GM04503 (cell line): ENCODE measurements at regions not wholly inside any gene's neighbourhood (a gene's known extent, or its start where the extent isn't known, plus 50 kb on each side); places are given as distances from the start of the nearest gene placed in this dataset.
"Not testable (repeated sequence)": the region's sequence is repeated elsewhere in the genome, so short reads cannot be mapped to it uniquely, and the experiment has no call there.

Experiments
- DNase-seq: peaks from one replicate; pipeline ENCODE4 v3.0.0-alpha.2; 2012; ENCODE audit warnings: low read depth

DNA sequence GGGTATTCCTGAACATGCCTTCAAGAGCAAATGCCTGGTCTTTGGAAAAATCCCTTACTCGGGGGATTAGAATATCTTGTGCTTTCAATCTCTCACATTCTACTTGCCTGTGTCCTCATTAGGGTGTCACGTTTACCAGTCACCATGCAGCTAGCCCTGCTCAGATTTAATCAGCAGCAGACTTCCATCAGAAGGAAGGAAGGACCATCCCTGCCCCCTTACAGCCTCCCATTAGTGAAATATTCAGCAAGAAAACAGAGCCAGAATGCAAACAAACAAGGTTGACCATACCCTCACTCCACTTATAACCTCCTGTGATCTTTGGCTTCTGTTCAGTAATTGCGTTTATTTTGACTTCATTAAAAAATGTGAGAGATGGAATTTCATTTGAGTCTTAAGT is 208.6 kb downstream of the CXCL12 start:
- no peak for DNase-seq

DNA sequence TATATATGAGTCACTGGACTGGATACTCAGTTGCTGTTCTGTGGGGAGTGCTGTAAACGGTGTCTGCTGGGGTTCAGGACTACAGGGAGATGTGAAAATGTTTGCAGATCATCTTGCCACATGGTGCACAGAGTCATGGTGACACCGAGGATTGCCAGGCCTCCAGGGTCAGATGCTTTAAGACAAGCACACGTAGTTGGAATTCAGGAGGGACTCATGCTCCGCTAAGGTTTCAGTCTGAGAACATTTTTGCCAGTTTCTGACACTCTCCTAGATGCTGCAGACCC is 211.3 kb downstream of the CXCL12 start:
- no peak for DNase-seq

DNA sequence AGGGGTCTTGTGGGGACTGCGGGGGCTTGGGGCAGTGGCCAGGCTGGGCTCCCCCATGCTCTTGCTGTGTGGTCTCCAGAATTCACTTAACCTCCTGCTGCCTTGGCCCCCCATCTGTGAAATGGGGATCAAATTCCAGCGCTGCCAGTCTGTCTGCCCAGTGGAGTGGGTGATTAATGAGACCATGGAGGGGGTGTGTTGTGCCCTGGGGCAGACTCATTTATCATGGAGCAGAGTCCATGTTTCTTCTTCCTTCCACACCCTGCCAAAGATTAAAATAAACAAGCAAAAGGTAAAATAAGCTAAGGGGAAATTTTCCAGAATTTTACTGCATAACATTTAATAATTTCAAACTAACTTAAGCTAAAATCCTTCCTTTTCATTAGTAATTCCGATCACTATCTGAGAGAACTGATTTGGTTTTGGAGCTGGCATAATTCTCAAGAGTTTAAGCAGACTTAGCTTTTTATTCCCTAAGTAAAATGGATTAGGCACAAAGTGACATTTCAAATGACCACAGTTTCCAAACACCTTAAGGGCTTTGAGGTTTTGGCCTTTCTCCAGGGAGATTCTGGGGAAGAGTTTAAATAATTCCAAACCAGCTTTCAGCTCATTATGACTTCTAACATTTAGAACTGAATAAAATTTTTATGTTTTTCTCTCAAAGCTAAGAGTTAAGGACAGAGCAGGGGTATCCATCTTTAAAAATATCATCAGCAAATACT is 211.9 kb downstream of the CXCL12 start:
- DNase-seq = no peak

DNA sequence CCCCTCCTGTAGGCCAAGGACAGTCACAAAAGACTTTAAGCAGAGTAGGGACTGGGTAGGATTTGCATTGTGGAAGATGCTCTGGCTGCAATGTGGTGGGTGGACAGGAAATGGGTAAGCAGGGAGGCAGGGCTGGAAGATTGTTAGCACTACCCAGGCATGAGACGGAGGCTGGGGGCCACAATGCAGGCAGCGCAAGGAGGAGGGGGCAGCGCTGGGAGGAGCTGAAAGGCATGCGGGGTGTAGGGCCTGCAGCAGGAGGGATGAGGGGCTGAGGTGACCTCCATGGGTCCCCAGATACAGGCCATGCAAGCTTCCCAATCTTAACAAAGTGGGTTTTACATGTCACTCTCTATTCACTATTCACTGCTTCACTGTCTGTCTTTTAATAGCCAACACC is 213.1 kb downstream of the CXCL12 start:
- no peak for DNase-seq

DNA sequence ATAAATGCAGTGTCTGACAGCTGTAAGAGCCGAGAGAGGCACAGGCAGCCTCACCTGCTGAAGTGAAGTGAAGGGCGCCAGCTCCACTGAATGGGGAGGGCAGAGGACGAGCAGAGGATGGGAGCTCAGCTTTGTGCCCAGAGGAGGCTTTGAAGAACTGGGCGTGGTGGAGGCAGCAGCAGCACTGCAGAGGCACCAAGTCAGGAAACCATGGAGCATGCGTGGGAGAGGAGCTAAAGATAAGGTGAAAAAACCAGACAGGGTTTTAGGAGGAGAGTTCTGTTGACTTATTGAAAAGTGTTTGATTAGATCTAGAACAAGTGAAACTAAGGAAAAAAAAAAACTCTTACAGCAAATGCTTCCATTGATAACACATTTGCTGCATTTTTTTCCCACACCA is 216.4 kb downstream of the CXCL12 start:
- DNase-seq = no peak

DNA sequence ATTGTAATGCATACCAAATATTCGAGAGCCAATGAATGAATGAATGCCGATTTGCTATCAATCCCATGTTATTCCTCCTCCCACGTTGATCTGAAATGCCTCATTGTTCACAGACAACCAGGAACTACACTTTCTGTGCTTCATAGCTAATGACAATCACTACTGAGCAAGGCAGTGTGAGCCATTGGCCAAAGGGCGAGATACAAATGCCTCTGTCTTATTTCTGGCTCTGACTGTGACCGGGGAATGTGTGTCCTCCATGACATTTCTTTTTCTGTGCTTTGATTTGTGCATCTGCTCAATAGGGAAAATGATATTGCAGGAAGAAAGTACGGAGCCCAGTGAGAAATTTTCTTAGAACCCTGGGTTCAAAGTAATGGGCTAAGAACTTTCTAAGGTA is 217.1 kb downstream of the CXCL12 start:
- no peak for DNase-seq

DNA sequence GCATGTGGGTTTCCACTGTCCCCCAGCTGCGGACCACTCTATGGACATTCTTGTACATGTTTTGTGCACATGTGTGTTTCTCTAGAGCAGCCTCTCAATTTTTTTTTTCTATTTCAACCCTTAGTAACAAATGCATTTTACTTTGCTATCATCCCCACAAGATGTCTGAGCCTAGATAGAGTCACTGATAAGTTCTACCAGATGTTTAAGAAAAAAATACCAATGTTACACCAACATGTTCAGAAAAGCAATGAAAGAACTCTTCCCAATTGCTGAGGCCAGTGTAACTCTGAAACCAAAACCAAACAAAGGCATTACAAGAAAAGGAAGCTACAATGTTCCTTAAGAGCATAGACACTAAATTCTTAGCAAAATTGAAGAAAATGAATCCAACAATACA is 218.5 kb downstream of the CXCL12 start:
- no peak for DNase-seq

DNA sequence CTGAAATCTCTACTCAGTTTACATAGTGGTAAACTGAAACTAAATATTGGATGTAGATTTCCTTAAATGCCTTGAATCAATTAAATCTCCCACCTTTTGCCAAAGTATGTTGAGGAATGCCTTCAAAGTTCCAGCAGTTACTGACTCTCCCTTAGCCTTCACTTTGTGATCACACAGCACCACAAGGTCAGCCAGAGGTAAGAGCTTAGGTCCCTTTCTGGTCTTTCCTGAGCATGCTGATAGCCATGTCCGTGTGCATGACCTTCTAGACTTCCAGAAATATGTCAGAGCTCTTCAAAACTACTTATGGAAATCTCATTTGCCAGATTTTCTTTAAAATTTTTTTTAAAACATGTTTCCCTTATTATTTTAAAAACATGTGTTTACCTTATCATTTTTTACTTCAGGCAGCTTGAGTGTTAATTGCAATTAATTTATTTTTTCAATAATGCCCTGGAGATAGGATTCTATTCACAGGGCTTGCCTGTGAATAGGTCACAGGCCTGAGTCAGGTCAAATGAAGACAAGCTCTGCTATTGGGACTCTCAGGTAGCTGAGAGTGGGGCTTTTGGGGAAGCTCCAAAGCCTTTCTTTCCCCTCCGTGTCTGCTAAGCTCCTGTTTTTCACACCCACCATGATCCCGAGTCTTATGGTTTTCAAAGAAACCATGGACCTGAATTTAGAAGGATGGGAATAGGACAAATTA is 220.5 kb downstream of the CXCL12 start:
- DNase-seq = no peak

DNA sequence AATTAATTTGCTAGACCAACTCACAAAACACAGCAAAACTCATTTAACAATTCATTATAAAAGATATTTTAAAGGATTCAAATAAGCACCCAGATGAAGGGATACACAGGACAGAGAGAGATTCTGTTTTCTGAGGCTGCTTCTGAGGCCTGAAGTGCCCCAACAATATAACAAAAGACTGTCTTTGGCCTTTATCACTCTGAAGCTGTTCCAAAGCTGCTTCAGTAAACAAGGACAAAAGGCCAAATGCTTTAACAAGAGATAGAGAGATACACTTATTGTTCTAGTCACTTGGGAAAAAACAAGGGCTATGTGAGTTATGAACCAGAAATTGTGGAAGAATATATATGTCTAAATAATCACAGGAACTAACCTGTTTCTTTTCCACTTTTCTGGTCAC is 223.7 kb downstream of the CXCL12 start:
- no peak for DNase-seq

DNA sequence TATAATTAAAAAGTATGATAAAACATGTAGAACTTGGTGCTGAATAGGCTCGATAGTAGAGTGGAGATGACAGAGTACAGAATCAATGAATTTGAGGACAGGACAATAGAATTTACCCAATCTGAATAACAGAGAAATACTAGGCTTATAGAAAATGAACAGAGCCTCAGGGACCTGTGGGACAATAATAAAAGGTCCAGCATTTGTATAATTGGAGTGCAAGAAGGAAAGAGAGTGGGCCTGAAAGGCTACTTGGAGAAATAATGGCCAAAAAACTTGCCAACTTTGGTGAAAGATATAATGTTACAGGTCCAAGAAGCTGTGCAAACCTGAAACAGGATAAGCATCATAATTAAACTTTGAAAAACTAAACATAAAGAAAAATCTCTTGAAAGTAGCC is 227.3 kb downstream of the CXCL12 start:
- DNase-seq = no peak

DNA sequence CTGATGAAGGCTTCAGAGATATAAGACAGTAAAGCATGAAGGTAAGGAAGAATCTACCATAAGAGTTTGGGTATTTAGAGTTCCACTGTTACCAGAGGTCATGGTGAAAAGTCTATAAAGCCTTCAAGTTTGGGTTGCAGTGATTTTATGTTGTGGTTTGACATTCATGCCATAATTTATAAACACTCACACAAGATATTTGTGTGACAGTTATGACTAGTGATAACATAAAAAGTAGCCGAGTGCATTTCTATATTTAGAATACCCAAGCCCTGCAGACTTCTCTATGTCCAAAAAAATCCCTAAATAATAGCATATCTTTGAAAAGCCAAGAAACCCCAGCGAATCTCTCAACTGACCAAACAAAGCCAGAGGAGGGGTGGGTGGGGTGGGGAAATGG is 229.9 kb downstream of the CXCL12 start:
- DNase-seq = no peak

DNA sequence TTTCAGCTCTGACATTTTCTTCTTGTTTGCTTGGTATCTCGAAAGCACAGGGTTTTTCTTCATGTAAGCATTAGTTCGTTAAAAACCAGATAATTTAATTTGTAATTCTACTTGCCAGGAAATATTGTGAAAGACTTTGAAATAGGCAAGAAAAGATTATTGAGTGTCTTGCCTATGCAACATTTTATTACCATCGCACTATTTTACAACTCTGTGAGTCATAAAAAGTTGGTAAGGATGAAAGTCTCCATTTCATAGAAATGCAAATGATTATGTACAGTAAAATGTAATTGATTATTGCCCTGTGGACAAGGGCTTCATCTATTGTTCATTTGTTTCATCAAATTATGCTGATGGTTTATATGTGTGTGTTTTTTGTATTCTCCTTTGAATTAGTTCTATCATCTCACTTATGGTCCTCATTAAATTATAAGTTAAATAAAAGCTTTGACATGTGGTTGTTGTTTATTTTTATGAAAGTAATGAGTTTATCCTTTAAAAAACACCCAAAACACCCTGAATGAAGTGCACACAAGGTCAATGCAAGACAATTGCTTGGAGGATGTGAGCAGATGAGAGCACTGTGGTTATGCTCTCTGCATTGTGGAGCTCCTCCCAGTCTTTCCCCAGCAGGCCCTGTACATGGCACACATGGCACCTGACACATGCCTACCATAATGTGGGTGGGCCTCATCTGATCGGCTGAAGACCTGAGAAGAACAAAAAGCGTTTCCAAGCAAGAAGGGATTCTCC is 230.8 kb downstream of the CXCL12 start:
- DNase-seq = peak; percentile 48

DNA sequence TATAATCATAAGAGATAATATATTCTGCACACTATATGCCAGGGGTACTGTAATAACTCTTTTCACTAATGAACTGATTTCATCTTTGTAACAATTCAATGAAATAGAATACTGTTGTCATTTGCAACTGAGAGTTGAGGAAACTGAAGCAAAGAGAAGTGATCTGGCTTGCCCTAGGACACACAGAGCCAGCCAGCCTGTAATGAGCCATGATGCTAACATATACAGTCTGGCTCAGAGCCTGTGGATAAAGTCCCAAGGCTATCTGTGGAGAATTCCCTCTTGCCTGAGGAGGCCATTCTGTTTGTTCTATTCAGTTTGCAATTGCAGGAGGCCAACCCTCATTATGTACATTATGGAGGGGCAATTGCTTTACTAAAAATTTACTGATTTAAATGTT is 241.3 kb downstream of the CXCL12 start:
- no peak for DNase-seq

DNA sequence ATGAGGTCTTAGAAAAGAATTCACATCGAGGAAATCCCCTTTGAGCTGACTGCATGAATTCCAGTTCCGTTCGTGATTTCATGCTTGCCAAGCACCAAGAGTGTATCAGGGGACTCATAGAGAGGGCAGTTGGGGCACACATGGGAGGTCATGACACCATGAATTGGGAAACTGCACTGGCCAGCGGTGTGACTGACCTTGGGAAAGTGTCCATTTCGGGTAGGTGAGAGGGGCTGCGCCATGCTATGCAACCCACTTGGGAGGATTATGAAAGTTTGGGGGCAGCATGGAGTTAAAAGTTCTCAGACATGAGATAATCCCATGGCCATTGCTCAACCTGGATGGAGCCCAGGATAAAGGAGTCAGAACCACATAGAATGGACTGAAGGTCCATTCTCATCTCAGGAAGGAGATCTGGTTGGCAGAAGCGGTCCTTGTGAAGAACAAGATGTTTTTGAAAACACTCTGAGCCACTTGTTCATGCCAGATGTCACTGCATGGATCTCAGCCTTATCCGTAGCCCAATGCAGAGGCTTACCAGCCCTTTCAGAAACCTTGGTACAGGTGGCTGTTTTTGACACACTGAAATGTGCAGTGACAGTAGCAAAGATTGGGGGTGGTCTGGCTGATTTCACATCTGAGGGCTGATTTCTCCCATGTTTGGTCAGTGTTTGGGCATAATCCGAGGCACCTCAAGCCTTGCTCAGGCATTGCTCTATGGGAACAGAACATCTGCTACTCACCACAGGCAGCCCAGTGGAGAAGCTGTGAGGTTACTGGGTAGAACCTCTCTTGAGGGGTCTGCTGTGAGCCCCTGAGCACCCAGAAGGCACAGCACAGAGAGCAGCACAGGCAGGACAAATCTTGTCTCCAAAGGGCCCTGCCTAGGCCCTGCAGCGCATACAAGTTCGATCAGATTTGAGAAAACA is 252.3 kb downstream of the CXCL12 start:
- no peak for DNase-seq

DNA sequence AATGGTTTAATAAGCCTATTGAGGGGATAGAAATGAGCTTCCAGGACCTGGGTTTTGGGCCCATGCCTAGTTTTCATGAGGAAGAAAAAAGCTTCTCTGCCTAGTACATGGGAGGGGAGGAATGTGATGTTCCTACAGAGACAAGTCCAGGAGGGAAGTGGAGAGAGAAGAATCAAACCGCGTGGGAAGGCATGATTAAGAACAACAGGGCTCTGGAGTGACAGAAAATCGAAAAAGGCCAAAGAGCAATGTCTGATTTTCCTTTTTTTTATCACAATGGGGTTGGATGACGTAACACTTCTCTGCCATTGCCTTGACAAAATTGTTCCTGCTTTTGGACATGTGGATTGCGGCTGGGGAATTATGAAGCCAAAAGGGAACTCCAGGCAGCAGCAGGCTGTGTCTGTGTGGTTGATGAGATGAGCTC is 258.6 kb downstream of the CXCL12 start:
- no peak for DNase-seq

DNA sequence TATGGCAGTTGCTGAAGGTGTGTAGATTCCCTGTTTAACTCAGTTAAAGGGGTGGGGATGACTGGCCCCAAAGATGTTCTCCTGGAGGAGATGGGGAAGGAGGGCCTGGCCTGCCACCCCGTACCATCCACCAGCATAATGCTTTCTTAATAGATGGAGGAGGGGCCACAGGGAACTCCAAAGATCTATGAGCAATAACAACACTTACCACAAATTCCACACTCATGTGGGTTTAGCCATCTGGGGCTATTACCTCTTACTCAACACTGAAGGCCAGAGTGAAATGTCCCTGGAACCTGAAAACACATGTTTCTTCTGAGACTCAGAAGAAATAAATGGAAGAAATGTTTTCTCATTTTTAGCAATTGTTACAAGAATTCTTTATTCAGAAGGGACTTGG is 259.0 kb downstream of the CXCL12 start:
- peak; percentile 84 for DNase-seq

DNA sequence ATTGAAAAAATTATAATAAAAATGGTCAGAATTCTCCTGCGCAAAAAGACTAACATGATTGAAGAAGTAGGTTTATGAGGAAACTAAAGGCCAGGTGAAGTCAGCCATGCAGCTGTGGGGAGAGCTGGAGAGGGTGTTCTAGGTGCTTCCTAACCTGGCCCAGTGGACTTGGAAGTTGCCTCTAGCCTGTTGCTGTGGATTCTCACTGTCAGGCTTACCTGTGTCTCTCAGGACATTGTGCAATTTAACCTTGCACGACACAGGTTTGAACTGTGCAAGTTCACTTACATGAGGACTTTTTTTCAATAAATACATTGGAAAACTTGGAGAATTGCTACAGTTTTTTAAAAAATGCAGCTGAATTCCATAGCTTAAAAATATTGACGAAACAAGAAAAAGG is 266.4 kb downstream of the CXCL12 start:
- DNase-seq = no peak

DNA sequence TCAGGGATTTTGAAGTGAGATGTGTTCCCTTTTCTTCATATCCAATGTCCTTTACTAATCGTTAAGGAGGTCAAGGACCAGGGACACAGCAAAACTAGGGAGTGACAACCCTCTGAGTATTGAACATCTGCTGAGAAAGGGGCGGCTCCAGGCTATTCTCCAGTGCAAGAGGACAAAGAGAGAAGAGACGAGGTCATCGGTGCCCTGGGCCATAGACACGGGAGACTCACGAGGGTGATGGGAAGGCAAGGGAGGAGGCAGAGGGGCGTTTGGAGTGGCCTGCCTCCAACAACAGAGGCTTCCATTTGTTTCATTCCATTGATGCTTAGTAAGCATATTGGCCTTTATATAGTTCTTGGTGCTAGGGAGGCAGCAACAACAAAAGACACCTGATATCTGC is 268.4 kb downstream of the CXCL12 start:
- no peak for DNase-seq

DNA sequence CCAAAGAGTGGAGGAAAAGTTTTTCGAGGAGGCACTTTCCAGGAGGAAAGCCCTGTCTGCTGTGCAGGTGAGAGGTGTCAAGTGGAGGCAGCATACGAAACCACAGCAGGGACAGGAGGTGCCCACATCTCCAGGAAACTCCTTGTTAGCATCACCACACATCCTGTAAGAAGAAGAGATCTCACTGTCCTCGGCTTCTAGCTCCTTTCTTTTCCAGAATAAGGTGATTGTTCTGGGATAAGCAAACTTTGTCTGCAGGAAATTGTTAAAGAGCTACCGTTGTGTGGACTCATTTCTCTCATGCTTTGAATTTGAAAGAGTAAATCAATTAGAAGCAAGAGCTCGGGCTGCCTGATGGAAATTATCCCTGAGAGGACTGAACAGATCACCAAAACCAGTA is 269.4 kb downstream of the CXCL12 start:
- no peak for DNase-seq

DNA sequence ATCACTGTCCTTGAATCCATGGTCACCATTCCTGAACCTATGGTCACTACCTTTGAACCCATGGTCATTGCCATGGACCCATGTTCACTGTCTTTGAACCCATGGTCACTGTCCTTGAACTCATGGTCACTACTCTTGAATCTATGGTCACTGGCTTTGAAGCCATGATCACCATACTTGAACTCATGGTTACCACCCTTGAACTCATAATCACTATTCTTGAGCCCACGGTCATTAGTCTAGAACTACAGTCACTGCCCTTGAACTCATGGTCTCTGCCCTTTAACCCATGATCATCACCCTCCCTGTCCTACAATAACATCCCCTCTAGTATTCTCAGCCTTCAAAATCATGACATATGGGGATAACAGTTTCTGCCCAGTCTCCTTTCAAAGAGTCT is 270.5 kb downstream of the CXCL12 start:
- DNase-seq = no peak

DNA sequence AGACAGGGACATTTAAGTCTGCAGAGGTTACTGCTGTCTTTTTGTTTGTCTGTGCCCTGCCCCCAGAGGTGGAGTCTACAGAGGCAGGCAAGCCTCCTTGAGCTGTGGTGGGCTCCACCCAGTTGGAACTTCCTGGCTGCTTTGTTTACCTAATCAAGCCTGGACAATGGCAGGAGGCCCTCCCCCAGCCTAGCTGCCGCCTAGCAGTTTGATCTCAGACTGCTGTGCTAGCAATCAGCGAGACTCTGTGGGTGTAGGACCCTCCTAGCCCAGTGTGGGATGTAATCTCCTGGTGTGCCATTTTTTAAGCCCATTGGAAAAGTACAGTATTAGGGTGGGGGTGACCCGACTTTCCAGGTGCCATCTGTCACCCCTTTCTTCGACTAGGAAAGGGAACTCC is 272.6 kb downstream of the CXCL12 start:
- not testable (repeated sequence) for DNase-seq

DNA sequence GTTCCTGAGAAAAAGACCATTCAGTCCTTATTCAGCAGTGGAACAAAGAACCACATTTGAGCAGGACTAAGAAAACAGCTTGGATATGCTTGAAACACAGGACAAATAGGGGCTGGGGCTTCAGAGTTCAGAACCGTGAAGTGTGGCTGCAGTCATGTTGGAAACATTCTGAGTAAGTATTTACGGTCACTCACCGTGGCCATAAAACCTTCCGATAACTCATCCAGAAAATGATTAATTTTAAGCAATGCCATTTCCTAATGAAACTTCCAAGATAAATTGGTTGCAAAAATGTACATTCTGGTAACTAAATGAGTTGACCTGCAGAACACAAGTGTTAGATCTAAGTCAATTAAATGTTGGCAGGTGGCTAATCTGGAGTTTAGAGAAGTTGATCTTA is 279.2 kb downstream of the CXCL12 start:
- DNase-seq = no peak
